HG02852 (cell line): ENCODE measurements at regions not wholly inside any gene's neighbourhood (a gene's known extent, or its start where the extent isn't known, plus 50 kb on each side); places are given as distances from the start of the nearest gene placed in this dataset.

Experiments used
- ATAC-seq: cut with Tn5 transposase; IDR thresholded peaks from one replicate; pipeline ENCODE4 v1.9.1; 2021; ENCODE audit warnings: mild to moderate bottlenecking, moderate library complexity; ENCODE audit not compliant: unreplicated experiment

DNA sequence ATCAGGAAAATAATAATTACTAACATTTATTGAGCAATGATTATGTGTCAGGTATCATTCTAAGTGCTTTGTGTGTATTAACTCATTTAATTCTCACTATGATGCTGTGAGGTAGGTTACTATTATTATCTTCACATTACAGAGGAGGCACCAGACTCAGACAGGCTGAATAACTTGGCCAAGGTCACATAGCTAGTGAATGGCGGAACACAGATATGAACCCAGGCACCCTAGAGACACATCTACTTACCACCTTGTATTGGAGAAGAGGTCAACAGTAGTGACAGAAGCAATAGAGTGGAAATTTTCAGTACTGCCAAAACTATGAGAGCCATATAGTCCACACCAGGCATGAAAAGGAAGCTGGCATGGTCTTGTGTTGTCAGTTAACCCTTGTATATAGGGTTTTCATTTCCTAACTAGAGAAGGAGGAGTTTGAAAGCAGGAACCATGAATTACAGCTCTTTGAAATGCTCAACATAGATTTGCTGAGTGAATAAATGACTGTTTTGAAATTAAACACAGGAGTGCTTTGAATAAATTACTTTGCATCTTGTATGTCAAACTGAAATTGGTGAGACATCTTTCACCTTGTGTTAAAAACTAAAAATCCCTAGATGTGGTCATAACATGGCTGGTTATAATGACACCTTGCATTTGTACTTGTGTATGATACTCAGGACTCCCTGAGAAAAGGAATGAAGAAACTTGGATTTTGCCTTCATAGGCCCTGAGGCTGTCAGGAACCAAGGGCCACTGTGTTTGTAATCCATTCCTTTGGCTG lies 71.8 kb downstream of the RTL9 start:
- no peak for ATAC-seq

DNA sequence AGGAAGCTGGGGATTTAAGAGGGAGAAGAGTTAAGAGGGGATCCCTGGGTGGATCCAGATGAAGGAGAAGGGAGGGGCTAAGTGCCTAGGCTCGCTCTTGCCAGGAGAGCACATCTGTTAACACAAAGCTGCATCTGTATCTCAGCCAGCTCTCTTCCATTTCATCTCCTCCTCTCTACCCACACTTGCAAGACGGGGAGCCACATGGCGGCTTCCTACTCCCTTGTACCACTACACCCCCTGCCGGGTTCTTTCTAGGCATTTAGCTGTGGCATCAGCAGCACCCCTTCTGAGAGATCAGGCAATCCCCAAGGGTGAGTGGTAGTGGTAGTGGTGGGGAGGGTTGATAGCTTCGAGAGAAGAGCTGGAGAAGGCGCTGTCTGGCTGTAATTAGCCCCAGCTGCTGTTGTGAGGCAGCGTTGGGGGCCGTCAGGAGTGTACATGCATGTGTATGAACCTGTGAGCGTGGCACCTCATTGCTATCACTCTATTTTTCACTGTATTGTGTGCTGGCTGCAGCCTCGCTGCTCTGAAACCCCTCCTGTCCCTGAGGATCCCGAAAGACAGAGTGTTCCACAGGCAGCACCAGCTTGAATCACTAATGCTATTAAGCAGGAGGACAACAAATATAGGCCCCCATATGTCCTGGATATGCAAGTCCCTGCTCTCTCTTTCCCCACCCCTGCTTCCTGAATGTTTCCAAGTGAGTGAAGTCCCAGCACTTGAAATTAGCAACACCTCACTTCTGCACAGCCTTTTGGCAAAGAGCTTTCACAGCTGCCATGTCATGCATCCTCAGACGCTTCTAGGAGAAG lies 73.7 kb downstream of the RTL9 start:
- no peak for ATAC-seq

DNA sequence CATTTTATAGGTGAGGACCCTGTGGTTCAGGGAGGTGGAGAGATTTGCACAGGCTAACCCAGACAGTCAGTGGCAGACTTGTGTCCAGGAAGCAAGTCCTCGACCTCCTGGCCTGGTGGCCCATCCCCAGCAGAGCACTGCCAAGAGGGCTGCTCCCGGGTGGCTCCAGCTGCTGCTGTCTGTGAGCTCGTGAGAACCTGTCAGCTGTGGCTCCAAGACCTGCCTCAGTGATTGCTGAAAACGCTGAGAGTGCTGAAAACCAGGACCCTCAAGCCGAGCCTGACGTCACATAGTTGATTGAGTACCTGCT lies 74.2 kb downstream of the RTL9 start:
- ATAC-seq = no peak

GRCh38 chrX:110435196-110435595 lies 76.5 kb downstream of the RTL9 start:
- ATAC-seq = no peak

- no peak for ATAC-seq
Observed at GRCh38 chrX:110436523-110436922, 77.9 kb downstream of the RTL9 start.

DNA sequence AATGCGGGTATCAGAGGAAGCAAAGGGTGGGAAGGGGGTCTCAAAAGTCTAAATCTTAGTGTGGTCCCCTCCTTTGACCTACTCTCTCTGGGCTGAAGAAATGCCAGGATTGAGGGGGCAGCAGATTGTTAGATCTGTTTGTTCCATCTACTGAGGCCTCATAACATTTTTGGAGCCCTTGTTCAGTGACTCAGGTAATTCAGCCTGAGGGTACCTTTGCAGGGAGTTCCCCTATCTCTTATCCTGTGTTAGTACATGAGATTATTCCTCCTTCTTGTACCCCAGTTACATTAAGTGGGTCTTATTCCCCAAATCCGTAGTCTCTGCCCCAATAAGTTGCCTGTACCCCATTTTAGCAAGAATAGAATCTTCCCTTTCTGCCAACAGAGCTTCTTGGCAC lies 79.0 kb downstream of the RTL9 start:
- no peak for ATAC-seq

DNA sequence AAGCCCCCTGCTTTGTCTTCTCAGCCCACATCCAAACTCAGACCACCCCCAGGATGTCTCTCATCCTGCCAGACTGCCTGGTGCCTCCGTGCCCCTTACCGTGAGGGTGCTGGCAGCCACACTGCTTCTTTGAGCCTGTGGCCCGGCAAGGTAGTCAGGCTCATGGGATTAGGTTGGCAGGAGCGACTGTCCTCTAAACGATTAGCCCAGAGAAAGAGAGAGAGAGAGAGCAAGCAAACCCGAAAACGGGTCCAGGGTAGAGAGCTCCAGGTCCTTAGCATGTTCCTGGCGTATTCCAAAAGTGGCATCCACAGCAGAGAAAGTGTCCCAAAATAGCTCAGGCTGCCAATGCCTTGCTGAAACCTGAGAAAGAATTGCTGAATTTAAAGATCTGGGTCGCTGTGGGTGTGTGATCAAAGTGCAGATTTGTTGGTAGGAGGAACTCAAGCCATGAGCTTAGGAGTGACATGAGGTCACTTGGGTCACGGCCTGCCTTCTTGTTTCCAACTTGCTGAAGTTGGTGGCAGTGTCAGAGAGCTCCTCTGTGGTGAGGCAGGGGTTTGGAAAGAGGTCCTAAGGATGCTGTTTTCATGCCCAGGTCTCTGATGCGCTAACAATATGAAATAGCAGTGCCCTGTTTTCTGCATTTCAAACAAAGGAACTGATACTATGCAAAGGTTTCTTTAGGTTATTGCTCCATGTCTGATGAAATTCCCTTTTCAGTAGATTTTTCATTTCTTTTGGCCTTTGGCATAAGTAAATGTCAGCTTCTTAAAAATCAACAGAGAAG lies 81.6 kb downstream of the RTL9 start:
- no peak for ATAC-seq

GRCh38 chrX:110442635-110443034 lies 84.0 kb downstream of the RTL9 start:
- ATAC-seq = peak; percentile 74

GRCh38 chrX:110444996-110445395 lies 86.3 kb downstream of the RTL9 start:
- no peak for ATAC-seq

GRCh38 chrX:110448459-110448858 lies 89.8 kb downstream of the RTL9 start:
- no peak for ATAC-seq

DNA sequence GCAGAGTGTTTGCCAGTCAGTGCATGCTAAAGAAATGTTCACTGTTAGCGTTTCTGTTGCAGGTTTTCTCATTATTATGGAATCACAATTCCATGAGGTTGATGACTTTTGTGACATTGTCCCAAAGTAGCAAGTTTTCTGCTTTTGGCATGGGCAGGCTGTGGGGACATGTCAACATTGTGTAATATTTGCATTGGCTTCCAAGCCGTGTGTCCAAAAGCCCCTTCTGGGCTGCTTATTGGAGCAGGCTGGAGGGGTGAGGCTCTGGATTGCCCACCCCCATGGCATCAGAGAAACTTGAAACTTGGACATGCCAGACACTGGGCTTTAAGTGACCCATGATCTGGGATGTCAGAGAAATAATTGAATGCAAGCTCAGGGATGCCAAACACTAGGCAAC lies 90.7 kb downstream of the RTL9 start:
- ATAC-seq = no peak

DNA sequence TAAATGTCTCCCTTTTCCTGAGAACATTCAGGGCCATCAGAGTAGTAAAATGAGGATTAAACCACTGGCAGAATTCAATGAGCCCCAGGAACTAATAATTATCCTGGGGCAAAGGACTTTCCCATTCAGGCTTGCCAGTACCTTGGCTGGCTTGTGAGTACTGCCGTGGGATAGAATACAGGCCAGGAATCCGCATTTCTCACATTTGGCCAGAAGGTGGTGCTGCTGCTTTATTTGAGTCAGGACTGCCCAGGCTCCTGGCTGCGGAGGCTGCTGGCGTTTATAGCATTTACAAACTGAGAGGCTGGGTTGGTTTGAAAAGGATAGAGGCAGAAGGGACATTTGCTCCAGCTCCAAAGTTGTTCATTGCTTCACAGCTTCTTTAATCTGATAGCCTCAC lies 91.4 kb downstream of the RTL9 start:
- ATAC-seq = peak; percentile 97

GRCh38 chrX:110454336-110454735 lies 95.7 kb downstream of the RTL9 start:
- no peak for ATAC-seq

DNA sequence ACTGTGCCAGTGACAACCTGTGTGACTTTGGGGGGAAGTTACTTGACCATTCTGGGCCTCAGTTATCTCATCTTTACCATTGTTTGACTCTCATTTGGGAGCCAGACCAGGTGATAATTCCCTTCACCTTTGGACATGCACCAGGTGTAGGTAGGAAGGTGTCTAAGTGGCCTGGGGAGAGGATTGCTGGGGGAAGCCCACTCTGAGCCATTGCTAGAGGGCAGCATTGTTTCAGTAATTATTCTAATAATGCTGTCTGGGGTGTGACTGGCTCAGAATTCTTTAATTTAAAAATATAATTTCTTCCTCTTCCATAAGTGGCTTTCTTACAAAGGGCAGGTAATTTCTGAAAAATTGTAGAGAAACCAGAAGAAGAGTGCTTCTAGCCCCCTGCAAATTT lies 104.3 kb downstream of the RTL9 start:
- no peak for ATAC-seq

DNA sequence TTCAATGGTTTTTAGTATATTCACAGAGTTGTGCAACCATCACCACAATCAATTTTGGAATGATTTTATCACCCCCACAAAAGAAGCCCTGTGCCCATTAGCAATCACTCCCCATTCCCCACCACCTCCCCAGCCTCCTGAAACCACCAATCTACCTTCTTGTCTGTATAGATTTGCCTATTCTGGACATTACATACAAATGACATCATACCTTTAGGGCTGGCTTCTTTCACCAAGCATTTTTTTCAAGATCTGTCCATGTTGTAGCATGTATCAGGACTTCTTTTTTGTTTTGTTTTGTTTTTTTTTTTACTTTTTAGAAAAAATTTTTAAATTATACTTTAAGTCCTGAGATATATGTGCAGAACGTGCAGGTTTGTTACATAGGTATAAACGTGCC lies 108.1 kb downstream of the RTL9 start:
- no peak for ATAC-seq

DNA sequence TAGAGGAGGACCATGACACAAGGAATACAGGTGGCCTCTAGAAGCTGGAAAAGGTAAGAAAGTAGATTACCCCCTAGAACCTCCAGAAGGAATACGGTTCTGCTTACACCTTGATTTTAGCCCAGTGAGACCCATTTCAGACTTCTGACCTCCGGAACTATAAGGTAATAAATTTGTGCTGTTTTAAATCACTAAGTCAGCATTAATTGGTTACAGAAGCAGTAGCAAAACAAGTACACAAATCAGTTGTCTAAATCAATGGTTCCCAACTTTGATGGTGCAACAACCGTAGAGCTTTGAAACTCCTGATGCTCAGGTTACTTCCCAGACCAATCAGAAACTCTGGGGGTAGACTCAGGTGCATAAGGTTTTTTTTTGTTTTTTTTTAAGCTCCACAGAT lies 113.6 kb downstream of the RTL9 start:
- no peak for ATAC-seq

DNA sequence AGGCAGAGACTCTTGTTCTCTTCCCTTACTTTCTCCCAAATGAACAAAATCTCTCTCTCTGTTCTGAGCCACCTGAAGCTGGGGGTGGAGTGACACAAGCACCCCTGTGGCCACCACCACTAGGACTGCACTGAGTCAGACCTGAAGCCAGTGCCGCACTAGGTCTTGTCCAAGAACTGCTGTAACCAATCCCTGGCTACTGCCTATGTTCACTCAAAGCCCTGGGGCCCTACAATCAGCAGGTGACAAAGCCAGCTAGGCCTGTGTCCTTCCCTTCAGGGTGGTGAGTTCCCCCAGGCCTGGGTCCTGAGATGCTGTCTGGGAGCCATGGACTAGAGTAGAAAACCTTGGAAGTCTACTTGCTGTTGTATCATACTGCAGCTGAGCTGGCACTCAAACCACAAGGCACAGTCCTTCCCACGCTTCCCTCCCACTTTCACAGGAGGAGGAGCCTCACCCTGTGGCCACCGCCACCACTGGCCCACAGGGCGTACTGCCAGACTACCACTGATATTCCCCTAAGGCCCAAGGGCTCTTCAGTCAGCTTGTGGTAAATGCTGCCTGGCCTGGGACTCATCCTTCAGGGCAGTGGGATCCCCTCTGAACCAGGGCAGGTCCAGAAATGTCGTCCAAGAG lies 119.1 kb downstream of the RTL9 start:
- no peak for ATAC-seq

DNA sequence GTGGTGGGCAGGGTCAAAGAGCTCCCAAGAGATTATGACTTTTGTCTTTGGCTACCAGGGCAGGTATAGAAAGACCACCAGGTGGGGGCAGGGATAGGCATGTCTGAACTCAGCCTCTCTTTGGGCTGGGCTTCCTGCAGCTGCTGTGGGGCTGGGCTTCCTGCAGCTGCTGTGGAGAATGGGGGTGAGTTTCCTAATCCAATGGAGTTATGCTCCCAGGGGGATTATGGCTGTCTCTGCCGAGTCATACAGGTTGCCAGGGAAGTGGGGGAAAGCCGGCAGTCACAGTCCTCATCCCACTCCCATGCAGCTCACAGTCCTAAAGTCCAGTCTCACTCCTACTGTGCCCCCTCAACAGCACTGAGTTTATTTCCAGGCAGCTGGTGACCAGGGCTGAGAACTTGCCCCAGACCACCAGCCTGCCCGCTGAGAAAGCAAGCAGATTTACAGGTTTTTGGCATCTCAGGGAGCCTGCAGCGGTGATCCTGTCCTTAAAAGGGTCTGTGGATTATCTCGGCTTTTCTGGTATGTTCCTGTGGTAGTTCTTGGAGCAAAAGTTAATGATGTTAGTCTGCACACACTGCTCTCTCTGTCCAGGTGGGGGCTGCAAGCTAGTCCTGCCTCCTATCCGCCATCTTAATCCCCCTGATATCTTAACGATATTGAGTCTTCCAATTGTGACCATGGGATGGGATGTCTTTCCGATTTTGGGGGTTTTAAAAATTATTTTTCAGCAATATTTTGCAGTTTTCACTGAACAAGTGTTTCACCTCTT lies 133.4 kb downstream of the RTL9 start:
- ATAC-seq = no peak

GRCh38 chrX:110504947-110505346 lies 146.3 kb downstream of the RTL9 start:
- no peak for ATAC-seq

DNA sequence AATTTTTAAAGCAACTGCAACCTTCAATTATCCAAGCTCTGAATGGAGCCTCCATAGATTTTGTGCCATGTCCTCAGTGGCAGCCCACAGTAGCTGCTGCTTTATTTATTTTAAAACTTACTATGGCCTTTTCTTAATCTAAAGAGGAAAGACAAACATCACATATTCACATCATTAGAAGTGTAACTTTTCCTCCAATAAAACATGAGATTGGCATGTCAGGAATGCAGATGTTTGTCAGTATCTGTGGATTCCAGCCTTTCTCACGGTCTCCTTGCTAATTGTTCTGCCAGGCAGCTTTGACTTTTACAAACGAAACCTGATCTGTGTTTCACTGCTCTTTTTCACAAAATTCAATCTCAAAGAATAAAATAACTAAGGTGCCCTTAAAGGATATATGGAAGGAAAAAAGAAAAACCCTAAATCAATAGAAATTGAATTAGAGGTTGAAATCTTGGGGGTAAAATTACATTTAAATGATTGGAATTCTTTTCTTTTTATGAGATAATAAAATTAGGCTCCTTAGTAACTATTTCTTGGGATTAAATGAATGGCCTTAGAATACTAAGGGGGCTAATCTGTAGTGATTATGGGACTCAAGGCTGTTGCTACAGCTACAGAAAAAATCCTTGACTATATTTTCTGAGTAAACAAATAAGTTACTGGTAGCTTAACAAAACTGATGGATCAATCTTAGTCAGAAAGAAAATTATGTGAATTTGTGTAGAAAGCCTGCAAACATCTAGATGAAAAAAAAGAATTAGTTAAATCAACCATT lies 151.3 kb downstream of the RTL9 start:
- no peak for ATAC-seq
